Activated CD8-positive, alpha-beta memory T cell treated with anti-CD3 and anti-CD28 coated beads, Interleukin-2, amount 50 U/mL, for 48 hours (primary cell): ENCODE measurements at regions not wholly inside any gene's neighbourhood (a gene's known extent, or its start where the extent isn't known, plus 50 kb on each side); places are given as distances from the start of the nearest gene placed in this dataset.
A peak's percentile ranks its signal among the peaks of the same experiment; 100 is the strongest.

Experiments
- DNase-seq: peaks from one replicate; pipeline ENCODE4 v3.0.0-alpha.2; 2020

DNA sequence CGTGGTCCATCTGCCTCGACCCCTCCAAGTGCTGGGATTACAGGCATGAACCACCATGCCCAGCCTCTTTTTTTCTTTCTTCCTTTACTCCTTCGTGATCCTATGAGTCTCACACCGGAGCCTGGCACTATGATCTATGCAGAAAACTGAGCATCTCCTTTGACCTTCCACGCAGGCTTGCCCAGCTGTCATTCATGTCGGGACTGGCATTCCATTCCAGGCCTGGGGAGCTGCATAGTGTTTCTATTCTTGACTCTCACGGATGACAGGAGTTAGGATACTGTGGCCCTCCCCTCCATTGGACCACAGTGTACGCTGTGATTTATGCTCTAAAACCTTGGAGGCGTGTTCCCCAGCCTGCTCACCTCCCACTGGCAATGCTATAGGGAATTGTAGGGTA, 611.8 kb downstream of the BRD1 start:
- DNase-seq, result peak; percentile 2

GRCh38 chr22:49214976-49215375, 612.7 kb downstream of the BRD1 start:
- DNase-seq, result peak; percentile 12

- DNase-seq, result peak; percentile 6
Measured at GRCh38 chr22:49213731-49214352, 613.8 kb downstream of the BRD1 start.

GRCh38 chr22:49212466-49212865, 615.2 kb downstream of the BRD1 start:
- peak; percentile 13 for DNase-seq

DNA sequence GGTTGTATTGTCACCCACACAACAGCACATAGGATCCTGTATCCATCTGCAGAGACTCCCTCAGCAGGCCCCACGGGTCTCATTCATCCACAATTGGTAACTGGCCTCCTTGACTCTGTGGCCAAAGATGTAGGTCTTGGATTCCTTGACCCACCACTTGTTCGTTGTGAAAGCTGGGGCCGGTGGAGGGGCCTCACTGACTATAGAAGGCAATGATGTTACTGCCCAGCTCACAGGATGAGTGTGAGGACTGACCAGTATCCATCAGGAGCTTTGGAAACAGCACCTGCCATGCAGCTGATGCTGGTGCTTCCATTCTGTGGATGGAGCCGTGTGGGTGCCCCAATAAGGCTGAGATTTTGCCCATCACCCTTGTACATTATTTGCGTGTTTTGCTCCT, 615.7 kb downstream of the BRD1 start:
- DNase-seq, result peak; percentile 23

GRCh38 chr22:49211176-49211575, 616.5 kb downstream of the BRD1 start:
- DNase-seq, result peak; percentile 29

- peak; percentile 1 for DNase-seq
Measured at GRCh38 chr22:49210606-49211005, 617.1 kb downstream of the BRD1 start.

DNA sequence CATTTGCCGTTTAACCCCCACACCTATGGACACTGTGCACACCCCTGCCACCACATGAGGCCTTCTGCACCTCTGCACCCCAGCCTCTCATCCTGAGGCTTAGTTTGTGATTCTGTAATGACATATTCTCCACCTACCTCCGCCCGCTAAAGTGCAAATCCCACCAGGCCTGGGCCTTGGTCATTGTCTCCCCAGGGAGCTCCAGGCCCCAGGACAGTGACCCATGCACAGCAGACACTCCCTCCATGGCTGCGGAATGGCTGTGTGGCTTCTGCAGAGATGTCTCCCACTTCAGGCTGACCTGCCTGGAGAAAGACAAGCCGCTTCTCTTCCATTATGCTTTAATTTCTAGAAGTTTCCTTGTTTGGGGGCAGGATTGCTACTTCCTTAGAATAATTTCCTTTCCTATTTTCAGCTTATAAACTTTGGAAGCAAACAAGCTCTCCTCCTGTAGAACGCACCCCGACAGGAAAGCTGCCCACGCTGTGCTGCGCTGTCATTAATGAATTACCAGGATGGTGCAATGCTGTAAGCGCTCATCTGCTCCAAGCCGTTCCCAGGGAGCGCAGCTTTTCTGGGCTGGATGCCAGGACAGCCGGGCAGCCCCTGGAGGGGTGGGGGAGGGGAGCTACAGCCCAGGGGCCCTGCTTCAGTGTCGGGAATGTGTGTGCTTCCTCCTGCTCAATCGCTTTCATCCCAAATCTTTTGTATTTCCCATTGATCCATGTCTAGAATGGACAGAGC, 618.0 kb downstream of the BRD1 start:
- peak; percentile 12 for DNase-seq

- peak; percentile 39 for DNase-seq
Measured at GRCh38 chr22:49208768-49209252, 618.9 kb downstream of the BRD1 start.

DNA sequence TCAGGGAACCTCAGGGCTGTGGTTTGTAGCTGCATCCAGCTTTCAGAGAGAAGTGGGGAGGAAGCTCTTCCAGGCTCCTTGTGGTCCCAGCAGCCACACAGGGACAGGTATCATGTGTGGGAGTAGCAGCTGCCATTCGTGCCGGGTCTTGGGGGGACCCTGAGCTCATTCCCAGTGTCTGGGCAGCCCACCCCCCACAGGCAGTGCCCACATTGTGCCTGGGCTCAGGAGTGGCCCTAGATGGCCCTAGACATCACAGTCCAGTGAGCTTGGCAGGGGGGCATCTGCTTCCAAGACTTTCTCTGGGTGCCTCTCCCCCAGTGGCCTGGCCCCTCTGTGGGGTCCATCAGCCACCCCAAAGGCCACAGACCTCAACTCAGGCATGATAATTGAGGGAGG, 619.7 kb downstream of the BRD1 start:
- DNase-seq, result peak; percentile 6

DNA sequence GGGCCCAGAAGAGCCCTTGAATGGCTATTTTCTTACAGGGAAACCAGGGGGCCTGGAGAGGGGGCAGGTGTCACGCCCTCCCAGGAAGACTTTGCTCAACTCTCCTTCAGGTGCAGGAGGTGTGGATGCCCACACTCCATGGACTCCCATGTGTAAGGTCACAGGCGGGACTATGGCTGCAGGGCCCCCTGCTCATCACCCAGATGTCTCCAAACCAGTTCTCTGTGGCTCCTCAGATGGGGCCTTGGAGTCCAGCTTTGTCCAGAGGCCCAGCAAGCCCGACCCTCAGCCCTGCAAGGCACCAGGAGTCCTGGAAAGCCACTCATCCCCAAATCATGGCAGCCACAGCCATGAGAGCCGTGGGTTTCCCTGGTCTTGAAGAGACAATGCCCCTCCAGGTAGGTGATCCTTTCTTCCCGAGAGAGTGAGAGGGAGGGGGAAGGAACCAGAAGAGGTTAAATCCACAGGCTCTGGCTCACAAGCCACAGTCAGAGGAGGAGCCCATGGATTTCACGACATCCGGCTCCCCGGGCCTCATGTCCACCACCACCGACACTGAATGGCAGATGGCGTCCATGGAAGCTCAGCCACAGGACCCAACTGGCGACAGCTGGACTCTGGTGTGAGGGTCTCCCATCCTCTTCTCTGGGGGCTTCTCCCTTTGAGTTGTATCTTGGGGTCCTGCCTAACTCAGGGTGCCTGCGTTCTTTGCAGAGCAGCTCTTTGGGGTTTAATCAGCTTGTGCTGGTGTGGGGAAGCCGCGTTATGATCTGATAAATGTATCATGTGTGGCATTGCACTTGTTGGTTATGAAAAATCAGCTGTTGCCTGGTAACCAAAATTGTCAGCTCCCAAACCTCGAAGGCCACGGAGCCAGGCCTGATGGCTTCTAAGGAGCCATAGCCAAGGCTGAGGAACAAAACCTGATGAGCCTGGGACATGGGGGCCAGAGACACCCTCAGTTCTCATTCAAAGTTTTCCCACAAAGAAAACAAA, 620.4 kb downstream of the BRD1 start:
- DNase-seq, result peak; percentile 6

- peak; percentile 22 for DNase-seq
Measured at GRCh38 chr22:49206281-49206680, 621.4 kb downstream of the BRD1 start.

DNA sequence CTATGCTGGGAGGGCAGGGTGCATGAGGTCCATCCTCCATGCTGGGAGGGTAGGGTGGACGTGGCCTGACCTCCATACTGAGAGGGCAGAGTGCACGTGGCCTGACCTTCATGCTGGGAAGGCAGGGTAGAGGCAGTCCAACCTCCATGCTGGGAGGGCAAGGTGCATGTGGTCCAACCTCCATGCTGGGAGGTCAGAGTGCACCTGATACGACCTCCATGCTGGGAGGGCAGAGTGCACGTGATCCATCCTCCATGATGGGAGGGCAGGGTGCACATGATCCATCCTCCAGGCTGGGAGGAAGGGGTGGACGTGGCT, 622.2 kb downstream of the BRD1 start:
- DNase-seq, result peak; percentile 28

DNA sequence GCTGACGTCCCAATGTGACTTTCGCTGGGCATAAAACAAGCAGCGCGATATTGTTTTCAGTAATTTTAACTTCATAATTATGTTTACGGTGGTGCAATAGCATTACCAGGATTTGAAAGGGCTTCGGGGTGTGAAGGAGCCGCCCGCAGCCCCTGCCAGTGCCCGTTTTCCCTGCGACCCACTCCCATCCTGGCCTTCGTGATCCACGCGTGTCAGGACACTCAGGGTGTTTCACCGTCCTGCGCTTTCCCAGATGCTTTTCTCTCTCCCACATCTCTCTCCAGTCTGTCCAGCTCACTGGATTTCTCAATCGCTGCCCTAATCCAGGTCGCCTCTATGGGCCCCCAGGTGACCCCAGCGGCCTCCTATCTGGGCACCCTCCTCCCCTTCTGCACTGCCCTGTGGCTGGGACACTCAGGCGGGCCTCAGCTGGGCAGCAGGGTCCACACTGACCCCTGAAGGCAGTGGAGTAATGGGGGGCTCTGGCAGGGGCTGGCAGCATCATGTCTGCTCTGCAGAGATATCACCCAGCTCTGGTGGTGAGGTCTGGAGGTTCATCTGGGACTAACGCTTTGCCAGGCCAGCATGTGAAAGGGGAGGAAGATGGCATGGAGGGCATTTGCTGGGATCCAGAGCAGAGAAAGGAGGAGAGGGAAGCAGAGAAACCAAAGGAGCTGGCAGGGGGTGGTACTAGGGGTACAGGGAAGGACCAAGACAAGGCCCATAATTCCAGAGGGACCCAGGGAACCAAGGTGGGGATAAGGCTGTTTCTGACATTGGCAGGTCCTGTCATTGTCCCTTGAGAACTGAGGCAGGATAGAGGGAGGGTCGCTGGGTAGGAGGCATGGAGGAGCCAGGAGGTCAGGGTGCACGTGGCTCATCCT, 622.8 kb downstream of the BRD1 start:
- peak; percentile 20 for DNase-seq

DNA sequence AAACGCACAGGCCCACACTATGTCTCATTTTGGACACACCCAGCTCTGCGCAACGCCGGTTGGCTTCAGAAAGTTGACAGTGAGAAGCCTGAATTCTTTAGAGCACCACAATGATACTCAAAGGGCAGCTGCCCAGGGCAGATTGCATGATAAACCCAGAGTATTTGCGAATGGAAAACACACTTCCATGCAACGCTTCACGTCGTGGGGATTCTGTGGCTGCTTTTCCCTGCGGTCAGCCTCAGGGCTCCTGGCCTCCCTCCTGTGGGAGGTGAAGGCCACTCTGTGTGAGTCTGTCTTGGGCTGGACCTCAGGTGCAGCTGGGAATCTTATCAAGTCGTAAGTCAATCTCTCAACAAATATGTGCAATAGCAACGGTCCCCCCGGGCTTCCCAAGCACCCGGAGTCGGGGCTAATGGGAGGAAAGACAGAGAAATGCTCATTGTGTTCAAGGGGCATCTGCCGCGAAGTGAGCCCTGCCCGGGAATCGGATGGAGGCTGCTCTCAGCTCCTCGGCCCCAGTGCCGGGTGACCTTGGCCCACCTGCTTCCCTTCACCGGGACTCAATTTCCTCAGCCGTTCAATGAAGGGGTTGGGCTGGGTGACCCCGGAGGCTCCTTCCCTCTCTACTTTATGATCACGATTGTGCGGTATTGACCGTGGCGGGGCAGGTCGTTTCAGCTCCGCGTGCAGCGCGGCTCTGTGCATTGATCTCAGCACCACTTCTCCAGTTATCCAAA, 623.6 kb downstream of the BRD1 start:
- peak; percentile 15 for DNase-seq

GRCh38 chr22:49203091-49203858, 624.4 kb downstream of the BRD1 start:
- DNase-seq, result peak; percentile 10

DNA sequence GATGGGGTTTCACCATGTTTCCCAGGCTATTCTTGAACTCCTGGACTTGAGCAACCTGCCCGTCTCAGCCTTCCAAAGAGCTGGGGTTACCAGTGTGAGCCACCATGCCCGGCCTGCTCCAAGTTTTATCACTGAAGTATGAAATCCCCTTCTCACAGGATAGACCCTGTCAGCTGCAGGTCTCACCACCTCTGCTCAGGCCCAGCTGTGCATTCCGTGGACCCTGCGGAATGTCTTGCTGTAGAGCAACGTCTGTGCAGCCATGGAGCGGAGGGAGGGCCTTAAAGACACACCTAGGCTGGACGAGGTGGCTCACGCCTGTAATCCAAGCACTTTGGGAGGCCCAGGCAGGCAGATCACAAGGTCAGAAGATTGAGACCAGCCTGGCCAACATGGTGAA, 625.4 kb downstream of the BRD1 start:
- DNase-seq, result peak; percentile 13

- peak; percentile 35 for DNase-seq
Measured at GRCh38 chr22:49201046-49201970, 626.4 kb downstream of the BRD1 start.

GRCh38 chr22:49199224-49199623, 628.4 kb downstream of the BRD1 start:
- no peak for DNase-seq

DNA sequence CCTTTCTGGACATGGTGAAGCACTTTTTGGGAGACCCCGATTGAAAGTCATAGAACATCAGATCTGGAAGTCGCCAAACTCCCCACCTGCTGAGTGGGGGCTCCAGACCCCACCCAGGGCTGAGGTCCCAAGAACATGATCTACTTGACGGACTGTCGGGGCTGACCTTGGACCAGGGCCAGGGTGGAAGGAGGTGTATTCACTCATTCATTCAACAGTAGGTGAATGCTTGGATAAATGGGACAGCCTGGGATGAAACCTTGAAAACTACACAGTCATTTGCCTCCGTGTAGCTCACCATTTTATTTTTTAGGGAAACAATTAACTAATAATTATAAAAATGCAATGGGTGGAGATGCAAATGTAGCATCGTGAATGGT, 629.0 kb downstream of the BRD1 start:
- DNase-seq, result no peak
